Neural cell (in vitro differentiated cells): ENCODE measurements at regions not wholly inside any gene's neighbourhood (a gene's known extent, or its start where the extent isn't known, plus 50 kb on each side); places are given as distances from the start of the nearest gene placed in this dataset.

Experiments
- CTCF ChIP-seq: fragments of 450-650 bp; IDR thresholded peaks from 2 replicates; pipeline ENCODE4 v1.5.1; 2014; ENCODE audit warnings: antibody characterized with exemption, mild to moderate bottlenecking, moderate library complexity; ENCODE audit not compliant: poor library complexity, severe bottlenecking
- POLR2AphosphoS5 ChIP-seq: IDR thresholded peaks from 2 replicates; pipeline ENCODE4 v1.6.1; 2012

- no peak for TF ChIP-seq CTCF
- no peak for TF ChIP-seq POLR2AphosphoS5
Measured at GRCh38 chr16:9650284-9650683, 531.9 kb downstream of the GRIN2A start.
